ENCODE measurements at regions not wholly inside any gene's neighbourhood (a gene's known extent, or its start where the extent isn't known, plus 50 kb on each side); places are given as distances from the start of the nearest gene placed in this dataset.

- Histone ChIP-seq H3K36me3 (ENCODE audit: control insufficient read depth in 2 of 2, insufficient read depth in 1 of 2, low read length in 2 of 2) (no peaks in the 10 kb centered on the region), H3K4me1 (ENCODE audit: control insufficient read depth, insufficient read depth, low read length) (no peaks in the 10 kb centered on the region), H3K27ac (ENCODE audit: extremely low read depth, low read depth, low read length) (no peak overlapping the region), H3K9me3 (ENCODE audit: control insufficient read depth, insufficient read depth, low read depth, low read length) (no peaks in the 10 kb centered on the region), H3K4me3 (ENCODE audit: low read depth, low read length) (no peak overlapping the region)
- TF ChIP-seq, protein P1, sequence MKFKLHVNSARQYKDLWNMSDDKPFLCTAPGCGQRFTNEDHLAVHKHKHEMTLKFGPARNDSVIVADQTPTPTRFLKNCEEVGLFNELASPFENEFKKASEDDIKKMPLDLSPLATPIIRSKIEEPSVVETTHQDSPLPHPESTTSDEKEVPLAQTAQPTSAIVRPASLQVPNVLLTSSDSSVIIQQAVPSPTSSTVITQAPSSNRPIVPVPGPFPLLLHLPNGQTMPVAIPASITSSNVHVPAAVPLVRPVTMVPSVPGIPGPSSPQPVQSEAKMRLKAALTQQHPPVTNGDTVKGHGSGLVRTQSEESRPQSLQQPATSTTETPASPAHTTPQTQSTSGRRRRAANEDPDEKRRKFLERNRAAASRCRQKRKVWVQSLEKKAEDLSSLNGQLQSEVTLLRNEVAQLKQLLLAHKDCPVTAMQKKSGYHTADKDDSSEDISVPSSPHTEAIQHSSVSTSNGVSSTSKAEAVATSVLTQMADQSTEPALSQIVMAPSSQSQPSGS (tag by site-specific recombination; IDR thresholded peaks at IDR 0.05; ENCODE audit: low read depth), result peak; percentile 62
- no peak for TF ChIP-seq ZNF830 (tag by site-specific recombination; IDR thresholded peaks at IDR 0.05; ENCODE audit: low read depth)
- ChIA-PET POLR2A (no interaction called here), CTCF (no interaction called here)
Observed at GRCh38 chr1:209037064-209037463, 546.5 kb upstream of the CAMK1G start.

DNA sequence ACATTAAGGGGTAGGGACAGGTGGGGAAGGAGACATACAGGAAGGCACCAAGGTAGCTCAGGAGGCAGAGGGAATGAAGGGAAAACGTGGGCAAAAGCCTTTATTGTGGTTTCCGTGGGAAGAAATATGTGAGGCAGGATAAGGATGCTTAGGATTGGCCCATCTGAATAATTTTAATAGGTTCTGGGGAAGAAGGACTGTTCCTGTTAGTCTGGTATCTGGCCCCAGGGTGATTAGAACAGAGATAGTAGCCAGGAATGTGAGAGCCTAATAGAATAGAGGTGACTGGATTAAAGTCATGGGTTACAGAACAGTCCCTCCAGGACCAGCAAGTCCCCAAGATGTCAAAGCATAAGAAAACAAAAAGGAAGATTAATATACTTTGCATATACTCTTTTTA, 545.2 kb upstream of the CAMK1G start:
- Histone ChIP-seq H3K9me3 (ENCODE audit: control insufficient read depth, insufficient read depth, low read depth, low read length) (no peaks in the 10 kb centered on the region), H3K36me3 (ENCODE audit: control insufficient read depth in 2 of 2, insufficient read depth in 1 of 2, low read length in 2 of 2) (no peaks in the 10 kb centered on the region), H3K4me3 (ENCODE audit: low read depth, low read length) (no peak overlapping the region), H3K27ac (ENCODE audit: extremely low read depth, low read depth, low read length) (no peak overlapping the region), H3K4me1 (ENCODE audit: control insufficient read depth, insufficient read depth, low read length) (no peaks in the 10 kb centered on the region)
- ChIA-PET POLR2A (no interaction called here), CTCF (interaction anchor here (0.6 to 0.9 kb wide), 2 partner anchors 14 to 39 kb away, joined by 3 read pairs; no protein-coding TSS in a partner anchor)
- TF ChIP-seq ZNF571 (tag by site-specific recombination; IDR thresholded peaks at IDR 0.05) (no peak), MZF1 (tag by site-specific recombination; IDR thresholded peaks at IDR 0.05; ENCODE audit: borderline replicate concordance) (no peak), KLF8 (tag by site-specific recombination; IDR thresholded peaks at IDR 0.05) (no peak), ZNF2 (tag by site-specific recombination; IDR thresholded peaks at IDR 0.05) (no peak), ZNF670 (tag by site-specific recombination; IDR thresholded peaks at IDR 0.05; ENCODE audit: low read depth) (no peak), ZNF692 (tag by site-specific recombination; IDR thresholded peaks at IDR 0.05) (no peak), ZNF529 (tag by site-specific recombination; IDR thresholded peaks at IDR 0.05; ENCODE audit: insufficient replicate concordance) (no peak), ZNF19 (tag by site-specific recombination; IDR thresholded peaks at IDR 0.05; ENCODE audit: low read depth) (no peak), ZNF654 (tag by site-specific recombination; IDR thresholded peaks at IDR 0.05; ENCODE audit: low read depth) (no peak), ZNF426 (tag by site-specific recombination; IDR thresholded peaks at IDR 0.05) (no peak), ZNF350 (tag by site-specific recombination; IDR thresholded peaks at IDR 0.05) (no peak)
- TF ChIP-seq, protein P2, sequence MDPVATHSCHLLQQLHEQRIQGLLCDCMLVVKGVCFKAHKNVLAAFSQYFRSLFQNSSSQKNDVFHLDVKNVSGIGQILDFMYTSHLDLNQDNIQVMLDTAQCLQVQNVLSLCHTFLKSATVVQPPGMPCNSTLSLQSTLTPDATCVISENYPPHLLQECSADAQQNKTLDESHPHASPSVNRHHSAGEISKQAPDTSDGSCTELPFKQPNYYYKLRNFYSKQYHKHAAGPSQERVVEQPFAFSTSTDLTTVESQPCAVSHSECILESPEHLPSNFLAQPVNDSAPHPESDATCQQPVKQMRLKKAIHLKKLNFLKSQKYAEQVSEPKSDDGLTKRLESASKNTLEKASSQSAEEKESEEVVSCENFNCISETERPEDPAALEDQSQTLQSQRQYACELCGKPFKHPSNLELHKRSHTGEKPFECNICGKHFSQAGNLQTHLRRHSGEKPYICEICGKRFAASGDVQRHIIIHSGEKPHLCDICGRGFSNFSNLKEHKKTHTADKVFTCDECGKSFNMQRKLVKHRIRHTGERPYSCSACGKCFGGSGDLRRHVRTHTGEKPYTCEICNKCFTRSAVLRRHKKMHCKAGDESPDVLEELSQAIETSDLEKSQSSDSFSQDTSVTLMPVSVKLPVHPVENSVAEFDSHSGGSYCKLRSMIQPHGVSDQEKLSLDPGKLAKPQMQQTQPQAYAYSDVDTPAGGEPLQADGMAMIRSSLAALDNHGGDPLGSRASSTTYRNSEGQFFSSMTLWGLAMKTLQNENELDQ (tag by site-specific recombination; IDR thresholded peaks at IDR 0.05; ENCODE audit: low read depth), result no peak
- TF ChIP-seq, protein P3, sequence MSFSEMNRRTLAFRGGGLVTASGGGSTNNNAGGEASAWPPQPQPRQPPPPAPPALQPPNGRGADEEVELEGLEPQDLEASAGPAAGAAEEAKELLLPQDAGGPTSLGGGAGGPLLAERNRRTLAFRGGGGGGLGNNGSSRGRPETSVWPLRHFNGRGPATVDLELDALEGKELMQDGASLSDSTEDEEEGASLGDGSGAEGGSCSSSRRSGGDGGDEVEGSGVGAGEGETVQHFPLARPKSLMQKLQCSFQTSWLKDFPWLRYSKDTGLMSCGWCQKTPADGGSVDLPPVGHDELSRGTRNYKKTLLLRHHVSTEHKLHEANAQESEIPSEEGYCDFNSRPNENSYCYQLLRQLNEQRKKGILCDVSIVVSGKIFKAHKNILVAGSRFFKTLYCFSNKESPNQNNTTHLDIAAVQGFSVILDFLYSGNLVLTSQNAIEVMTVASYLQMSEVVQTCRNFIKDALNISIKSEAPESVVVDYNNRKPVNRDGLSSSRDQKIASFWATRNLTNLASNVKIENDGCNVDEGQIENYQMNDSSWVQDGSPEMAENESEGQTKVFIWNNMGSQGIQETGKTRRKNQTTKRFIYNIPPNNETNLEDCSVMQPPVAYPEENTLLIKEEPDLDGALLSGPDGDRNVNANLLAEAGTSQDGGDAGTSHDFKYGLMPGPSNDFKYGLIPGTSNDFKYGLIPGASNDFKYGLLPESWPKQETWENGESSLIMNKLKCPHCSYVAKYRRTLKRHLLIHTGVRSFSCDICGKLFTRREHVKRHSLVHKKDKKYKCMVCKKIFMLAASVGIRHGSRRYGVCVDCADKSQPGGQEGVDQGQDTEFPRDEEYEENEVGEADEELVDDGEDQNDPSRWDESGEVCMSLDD (tag by site-specific recombination; IDR thresholded peaks at IDR 0.05), result no peak
- TF ChIP-seq, protein P4, sequence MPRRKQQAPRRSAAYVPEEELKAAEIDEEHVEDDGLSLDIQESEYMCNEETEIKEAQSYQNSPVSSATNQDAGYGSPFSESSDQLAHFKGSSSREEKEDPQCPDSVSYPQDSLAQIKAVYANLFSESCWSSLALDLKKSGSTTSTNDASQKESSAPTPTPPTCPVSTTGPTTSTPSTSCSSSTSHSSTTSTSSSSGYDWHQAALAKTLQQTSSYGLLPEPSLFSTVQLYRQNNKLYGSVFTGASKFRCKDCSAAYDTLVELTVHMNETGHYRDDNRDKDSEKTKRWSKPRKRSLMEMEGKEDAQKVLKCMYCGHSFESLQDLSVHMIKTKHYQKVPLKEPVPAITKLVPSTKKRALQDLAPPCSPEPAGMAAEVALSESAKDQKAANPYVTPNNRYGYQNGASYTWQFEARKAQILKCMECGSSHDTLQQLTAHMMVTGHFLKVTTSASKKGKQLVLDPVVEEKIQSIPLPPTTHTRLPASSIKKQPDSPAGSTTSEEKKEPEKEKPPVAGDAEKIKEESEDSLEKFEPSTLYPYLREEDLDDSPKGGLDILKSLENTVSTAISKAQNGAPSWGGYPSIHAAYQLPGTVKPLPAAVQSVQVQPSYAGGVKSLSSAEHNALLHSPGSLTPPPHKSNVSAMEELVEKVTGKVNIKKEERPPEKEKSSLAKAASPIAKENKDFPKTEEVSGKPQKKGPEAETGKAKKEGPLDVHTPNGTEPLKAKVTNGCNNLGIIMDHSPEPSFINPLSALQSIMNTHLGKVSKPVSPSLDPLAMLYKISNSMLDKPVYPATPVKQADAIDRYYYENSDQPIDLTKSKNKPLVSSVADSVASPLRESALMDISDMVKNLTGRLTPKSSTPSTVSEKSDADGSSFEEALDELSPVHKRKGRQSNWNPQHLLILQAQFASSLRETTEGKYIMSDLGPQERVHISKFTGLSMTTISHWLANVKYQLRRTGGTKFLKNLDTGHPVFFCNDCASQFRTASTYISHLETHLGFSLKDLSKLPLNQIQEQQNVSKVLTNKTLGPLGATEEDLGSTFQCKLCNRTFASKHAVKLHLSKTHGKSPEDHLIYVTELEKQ (tag by site-specific recombination; IDR thresholded peaks at IDR 0.05; ENCODE audit: borderline replicate concordance), result no peak
